Activated CD8-positive, alpha-beta T cell treated with anti-CD3 and anti-CD28 coated beads for 36 hours (primary cell): ENCODE measurements at regions not wholly inside any gene's neighbourhood (a gene's known extent, or its start where the extent isn't known, plus 50 kb on each side); places are given as distances from the start of the nearest gene placed in this dataset.

Experiments used
- ATAC-seq: fragments of 200-7000 bp; cut with Tn5 transposase; one replicate; pipeline ENCODE4 v1.10.0; 2021; ENCODE audit warnings: mild to moderate bottlenecking, moderate library complexity
- CTCF ChIA-PET: fragments of 350-600 bp; sonication (Branson Sonifier 250); formaldehyde crosslinking; loops from one replicate; lab custom pipeline; 2021; ENCODE audit warnings: antibody characterized with exemption; lab: Charles Lee
- POLR2A ChIA-PET: fragments of 350-600 bp; sonication (Branson Sonifier 250); formaldehyde crosslinking; loops from one replicate; lab custom pipeline; 2021; ENCODE audit warnings: antibody characterized with exemption; lab: Charles Lee
- DNase-seq: peaks from one replicate; pipeline ENCODE4 v3.0.0-alpha.2; 2020
- H3K27ac Mint-ChIP-seq: one replicate; pipeline ENCODE4 v1.8.0; 2021; ENCODE audit warnings: mild to moderate bottlenecking, mixed read lengths
- H3K27me3 Mint-ChIP-seq: one replicate; pipeline ENCODE4 v1.8.0; 2021; ENCODE audit warnings: mixed read lengths
- H3K36me3 Mint-ChIP-seq: one replicate; pipeline ENCODE4 v1.8.0; 2021; ENCODE audit warnings: low read depth, mixed read lengths
- H3K4me1 Mint-ChIP-seq: one replicate; pipeline ENCODE4 v1.8.0; 2021; ENCODE audit warnings: low read depth, mixed read lengths
- H3K4me3 Mint-ChIP-seq: one replicate; pipeline ENCODE4 v1.8.0; 2021; ENCODE audit warnings: mild to moderate bottlenecking, moderate library complexity, mixed read lengths
- H3K9me3 Mint-ChIP-seq: one replicate; pipeline ENCODE4 v1.8.0; 2021; ENCODE audit warnings: mixed read lengths
- intact Hi-C: fragments of 100-400 bp; cut with micrococcal nuclease; formaldehyde crosslinking; loops from one replicate; pipeline ENCODE4 v1.10.0; 2022
- TF ChIP-seq, protein P1 (sequence below): fragments of 200-600 bp; IDR thresholded peaks from one replicate; pipeline ENCODE4 v1.8.0; 2022; ENCODE audit warnings: antibody characterized with exemption, mild to moderate bottlenecking

- H3K9me3 Mint-ChIP-seq = no peaks in the 10 kb centered on the region
- ATAC-seq = no peak
- H3K27ac Mint-ChIP-seq = no peak overlapping the region
- TF ChIP-seq, protein P1, sequence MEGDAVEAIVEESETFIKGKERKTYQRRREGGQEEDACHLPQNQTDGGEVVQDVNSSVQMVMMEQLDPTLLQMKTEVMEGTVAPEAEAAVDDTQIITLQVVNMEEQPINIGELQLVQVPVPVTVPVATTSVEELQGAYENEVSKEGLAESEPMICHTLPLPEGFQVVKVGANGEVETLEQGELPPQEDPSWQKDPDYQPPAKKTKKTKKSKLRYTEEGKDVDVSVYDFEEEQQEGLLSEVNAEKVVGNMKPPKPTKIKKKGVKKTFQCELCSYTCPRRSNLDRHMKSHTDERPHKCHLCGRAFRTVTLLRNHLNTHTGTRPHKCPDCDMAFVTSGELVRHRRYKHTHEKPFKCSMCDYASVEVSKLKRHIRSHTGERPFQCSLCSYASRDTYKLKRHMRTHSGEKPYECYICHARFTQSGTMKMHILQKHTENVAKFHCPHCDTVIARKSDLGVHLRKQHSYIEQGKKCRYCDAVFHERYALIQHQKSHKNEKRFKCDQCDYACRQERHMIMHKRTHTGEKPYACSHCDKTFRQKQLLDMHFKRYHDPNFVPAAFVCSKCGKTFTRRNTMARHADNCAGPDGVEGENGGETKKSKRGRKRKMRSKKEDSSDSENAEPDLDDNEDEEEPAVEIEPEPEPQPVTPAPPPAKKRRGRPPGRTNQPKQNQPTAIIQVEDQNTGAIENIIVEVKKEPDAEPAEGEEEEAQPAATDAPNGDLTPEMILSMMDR = no peak
- intact Hi-C loops = no loop called here
- H3K27me3 Mint-ChIP-seq = no peaks in the 10 kb centered on the region
- no peaks in the 10 kb centered on the region for H3K36me3 Mint-ChIP-seq
- ChIA-PET CTCF (interaction anchor here (1.2 kb wide), 1 partner anchor 8 kb away, joined by 5 read pairs; no protein-coding TSS in a partner anchor), POLR2A (no interaction called here)
- peaks cover 5% of the 10 kb centered on the region for H3K4me1 Mint-ChIP-seq
- DNase-seq = no peak
- no peak overlapping the region for H3K4me3 Mint-ChIP-seq
Observed at GRCh38 chr18:10018289-10018688, 104.5 kb downstream of the VAPA start.

GRCh38 chr18:10020171-10020570 lies 106.4 kb downstream of the VAPA start:
- intact Hi-C loops = no loop called here
- ChIA-PET CTCF (interaction anchor here (1.7 to 2.0 kb wide), 2 partner anchors 13 to 48 kb away, joined by 5 to 6 read pairs; no protein-coding TSS in a partner anchor), POLR2A (interaction anchor here (0.5 kb wide), 1 partner anchor 869 kb away, joined by 3 read pairs; no protein-coding TSS in a partner anchor)
- H3K27ac Mint-ChIP-seq = no peak overlapping the region
- no peak overlapping the region for H3K4me3 Mint-ChIP-seq
- peaks cover 5% of the 10 kb centered on the region for H3K4me1 Mint-ChIP-seq
- no peak for ATAC-seq
- H3K36me3 Mint-ChIP-seq = no peaks in the 10 kb centered on the region
- DNase-seq = no peak
- H3K9me3 Mint-ChIP-seq = no peaks in the 10 kb centered on the region
- TF ChIP-seq, protein P1 = no peak
- no peaks in the 10 kb centered on the region for H3K27me3 Mint-ChIP-seq

DNA sequence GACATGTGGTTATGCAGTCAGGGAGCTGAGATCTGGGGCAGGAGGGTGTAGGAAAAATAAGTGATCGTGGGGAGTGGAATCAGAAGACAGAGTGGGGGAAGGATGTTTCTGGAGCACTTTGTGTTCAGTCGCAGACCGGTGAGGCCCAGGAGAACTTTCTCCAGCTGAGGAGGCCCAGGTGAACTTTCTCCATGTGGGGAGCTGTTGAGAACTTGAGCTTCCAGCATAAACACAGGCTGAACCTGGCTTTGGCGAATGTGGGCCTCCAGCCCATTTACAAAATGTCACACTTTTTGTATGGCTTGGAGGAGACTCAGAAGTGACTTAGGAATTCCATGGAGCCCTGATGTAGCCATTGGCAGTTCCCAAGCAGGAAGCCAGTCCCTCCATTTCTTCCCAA lies 108.5 kb downstream of the VAPA start:
- ATAC-seq = no peak
- ChIA-PET POLR2A (no interaction called here), CTCF (no interaction called here)
- Mint-ChIP-seq H3K9me3 (no peaks in the 10 kb centered on the region), H3K27me3 (no peaks in the 10 kb centered on the region), H3K36me3 (no peaks in the 10 kb centered on the region), H3K4me1 (no peaks in the 10 kb centered on the region), H3K27ac (no peak overlapping the region), H3K4me3 (no peak overlapping the region)
- intact Hi-C loops = no loop called here
- TF ChIP-seq, protein P1 = no peak
- no peak for DNase-seq

DNA sequence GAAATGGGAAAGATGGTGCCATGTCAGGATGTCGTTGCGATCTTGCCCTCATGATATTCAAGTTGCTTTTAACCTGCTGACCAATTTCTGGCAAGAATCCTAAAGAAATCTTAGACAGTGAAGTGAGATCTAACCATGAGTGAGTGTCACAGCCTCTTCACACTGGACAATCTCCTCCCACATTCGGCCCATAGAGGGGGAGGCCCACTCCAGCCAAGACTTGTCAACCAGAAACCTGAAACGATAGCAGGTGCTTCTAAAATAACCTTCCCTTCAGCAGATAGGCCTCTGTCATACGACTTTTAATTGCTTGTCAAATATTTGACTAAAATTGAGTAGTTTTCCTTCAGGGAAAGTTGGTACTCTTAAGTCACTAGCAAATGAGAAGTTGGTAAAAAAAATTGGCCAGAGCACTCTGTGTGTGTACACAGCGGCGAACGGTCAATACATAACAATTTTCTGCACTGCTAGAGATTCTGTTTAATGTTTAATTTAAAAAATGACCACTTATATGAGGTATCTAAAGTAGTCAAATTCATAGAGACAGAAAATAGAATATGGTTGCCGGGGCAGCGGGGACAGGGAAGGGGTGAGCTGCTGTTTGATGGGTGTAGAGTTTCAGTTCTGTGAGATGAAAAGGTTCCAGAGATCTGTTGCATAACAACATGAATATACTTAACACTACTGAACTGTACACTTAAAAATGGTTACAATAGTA lies 110.2 kb downstream of the VAPA start:
- ChIA-PET POLR2A (no interaction called here), CTCF (no interaction called here)
- no peak for ATAC-seq
- Mint-ChIP-seq H3K36me3 (no peaks in the 10 kb centered on the region), H3K27me3 (no peaks in the 10 kb centered on the region), H3K4me3 (no peak overlapping the region), H3K9me3 (no peaks in the 10 kb centered on the region), H3K4me1 (no peaks in the 10 kb centered on the region), H3K27ac (no peak overlapping the region)
- intact Hi-C loops = no loop called here
- TF ChIP-seq, protein P1 = no peak
- no peak for DNase-seq
